Esophagus squamous epithelium (tissue), 4 donors: ENCODE measurements at regions not wholly inside any gene's neighbourhood (a gene's known extent, or its start where the extent isn't known, plus 50 kb on each side); places are given as distances from the start of the nearest gene placed in this dataset.

Experiments used
- POLR2A ChIP-seq, 4 donors: fragments of 450-650 bp; IDR thresholded peaks; one replicate each; pipeline ENCODE4 v1.6.1; 2017; ENCODE audit warnings: antibody characterized with exemption in 4 of 4, mild to moderate bottlenecking in 4 of 4, moderate library complexity in 3 of 4
- TF ChIP-seq, protein P1 (sequence below), 6 experiments: fragments of 450-650 bp in 4 of 6; fragments of 200-600 bp in 2 of 6; sonication (generic) in 2 of 6; IDR thresholded peaks; one replicate each; pipeline ENCODE4 v1.5.1; 2016 to 2019; ENCODE audit warnings: antibody characterized with exemption in 6 of 6, mild to moderate bottlenecking in 4 of 6, moderate library complexity in 4 of 6

DNA sequence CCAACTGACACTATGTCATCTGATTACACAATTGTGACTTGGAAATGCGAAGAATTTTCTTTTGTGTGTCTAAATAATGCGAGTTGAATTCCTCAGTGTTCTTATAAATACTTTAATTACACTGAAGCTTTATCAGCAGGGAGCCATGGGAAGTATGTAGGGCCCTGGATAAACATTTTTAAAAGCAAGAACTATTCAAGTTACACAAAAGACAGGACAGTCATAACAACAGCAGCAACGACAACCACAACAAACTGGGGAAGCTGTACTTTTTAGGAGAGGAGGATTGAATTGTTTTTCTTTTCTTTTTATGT, 250.3 kb upstream of the ZNF608 start:
- TF ChIP-seq, protein P1, sequence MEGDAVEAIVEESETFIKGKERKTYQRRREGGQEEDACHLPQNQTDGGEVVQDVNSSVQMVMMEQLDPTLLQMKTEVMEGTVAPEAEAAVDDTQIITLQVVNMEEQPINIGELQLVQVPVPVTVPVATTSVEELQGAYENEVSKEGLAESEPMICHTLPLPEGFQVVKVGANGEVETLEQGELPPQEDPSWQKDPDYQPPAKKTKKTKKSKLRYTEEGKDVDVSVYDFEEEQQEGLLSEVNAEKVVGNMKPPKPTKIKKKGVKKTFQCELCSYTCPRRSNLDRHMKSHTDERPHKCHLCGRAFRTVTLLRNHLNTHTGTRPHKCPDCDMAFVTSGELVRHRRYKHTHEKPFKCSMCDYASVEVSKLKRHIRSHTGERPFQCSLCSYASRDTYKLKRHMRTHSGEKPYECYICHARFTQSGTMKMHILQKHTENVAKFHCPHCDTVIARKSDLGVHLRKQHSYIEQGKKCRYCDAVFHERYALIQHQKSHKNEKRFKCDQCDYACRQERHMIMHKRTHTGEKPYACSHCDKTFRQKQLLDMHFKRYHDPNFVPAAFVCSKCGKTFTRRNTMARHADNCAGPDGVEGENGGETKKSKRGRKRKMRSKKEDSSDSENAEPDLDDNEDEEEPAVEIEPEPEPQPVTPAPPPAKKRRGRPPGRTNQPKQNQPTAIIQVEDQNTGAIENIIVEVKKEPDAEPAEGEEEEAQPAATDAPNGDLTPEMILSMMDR (IDR thresholded peaks at IDR 0.05), result no peak
- no peak for TF ChIP-seq POLR2A (IDR thresholded peaks at IDR 0.05)
